ENCODE measurements at regions not wholly inside any gene's neighbourhood (a gene's known extent, or its start where the extent isn't known, plus 50 kb on each side); places are given as distances from the start of the nearest gene placed in this dataset.
"Not testable (repeated sequence)": the region's sequence is repeated elsewhere in the genome, so short reads cannot be mapped to it uniquely, and the experiment has no call there.

DNA sequence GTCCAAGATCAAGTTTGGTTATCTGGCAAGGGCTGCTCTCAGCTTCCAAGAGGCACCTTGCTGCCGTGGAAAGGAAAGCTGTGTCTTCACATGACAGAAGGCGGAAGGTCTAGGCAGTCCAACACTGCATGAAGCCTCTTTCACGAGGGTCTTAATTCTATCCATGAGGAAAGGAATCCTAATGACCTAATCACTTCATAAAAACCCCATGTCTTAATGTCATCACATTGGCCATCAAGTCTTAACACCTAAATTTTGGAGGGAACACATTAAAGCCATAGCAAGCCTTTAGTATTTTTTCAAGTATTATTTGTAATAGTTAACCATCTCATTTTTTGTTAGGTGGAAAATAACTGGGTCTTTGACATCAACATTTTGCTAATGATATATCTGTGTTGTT lies 858.3 kb downstream of the FLRT2 start:
- DNase-seq, result no peak

DNA sequence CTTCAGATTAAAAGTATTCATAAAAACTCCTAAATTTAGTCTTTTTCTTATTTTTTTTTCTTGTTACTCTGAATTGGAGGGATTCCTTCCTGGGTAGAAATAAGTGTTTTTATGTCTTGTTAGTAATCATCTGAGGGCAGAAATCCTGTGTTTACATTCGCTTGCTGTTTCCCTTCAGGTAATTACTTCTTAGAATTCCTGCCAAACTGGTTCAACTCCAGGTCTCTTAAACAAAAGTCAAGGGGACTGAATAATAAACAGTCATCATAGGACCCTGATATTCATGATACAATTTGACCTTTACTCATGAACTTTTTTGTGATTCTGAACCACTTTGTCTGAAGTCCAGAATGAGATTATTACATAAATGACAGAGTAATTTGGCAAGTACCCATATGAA lies 843.9 kb downstream of the FLRT2 start:
- no peak for DNase-seq

DNA sequence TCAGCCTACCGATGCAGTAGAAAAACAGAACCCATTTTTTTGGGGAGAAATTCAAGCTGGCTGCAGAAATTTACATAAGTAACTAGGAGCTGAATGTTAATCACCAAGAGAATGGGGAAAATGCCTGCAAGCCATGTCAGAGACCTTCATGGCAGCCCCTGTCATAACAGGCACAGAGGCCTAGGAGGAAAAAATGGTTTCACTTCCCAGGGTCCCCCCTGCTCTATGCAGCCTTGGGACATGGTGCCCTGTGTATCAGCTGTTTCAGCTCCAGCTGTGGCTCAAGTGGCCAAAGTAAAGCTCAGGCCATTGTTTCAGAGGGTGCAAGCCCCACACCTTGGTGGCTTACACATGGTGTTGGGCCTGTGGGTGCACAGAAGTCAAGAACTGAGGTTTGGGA lies 842.5 kb downstream of the FLRT2 start:
- DNase-seq, result no peak

DNA sequence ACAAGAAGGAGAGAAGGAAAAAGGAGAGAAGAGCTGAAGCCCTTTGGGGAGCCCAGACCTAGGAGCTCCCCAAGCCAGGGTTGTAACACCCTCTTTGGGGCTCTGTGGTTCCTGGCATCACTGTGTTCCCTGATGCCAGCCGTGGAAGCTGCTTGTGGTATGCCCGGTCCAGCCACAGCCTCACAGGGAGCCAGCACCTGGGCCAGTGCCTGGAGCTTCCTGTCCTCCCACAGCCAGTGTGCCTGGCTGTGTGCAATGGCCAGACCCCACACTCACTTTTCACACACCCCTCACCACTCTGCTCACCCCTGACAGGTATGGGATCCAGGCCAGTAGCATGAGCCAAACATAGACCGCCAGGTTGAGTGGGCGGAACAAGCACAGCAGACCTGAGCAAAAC lies 834.7 kb downstream of the FLRT2 start:
- no peak for DNase-seq

DNA sequence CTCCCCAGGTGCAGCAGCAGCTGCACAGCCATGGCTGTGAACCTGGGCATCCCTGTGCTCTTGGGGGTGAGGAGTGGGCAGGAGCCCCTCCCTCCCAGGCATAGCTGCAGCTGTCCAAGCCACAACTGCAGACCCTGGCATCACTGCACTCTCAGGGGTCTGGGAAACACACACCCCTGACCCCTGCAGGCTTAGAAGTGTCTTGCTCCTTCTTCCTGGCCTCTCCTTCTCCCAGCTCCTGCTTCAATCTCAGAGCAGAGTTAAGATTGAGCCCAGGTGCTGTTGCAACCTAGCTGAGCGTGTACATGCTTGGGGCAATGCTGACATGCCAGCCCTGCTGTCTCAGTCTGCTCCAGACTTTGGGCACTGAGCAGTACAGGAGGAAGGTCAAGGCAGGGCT lies 833.6 kb downstream of the FLRT2 start:
- no peak for DNase-seq

DNA sequence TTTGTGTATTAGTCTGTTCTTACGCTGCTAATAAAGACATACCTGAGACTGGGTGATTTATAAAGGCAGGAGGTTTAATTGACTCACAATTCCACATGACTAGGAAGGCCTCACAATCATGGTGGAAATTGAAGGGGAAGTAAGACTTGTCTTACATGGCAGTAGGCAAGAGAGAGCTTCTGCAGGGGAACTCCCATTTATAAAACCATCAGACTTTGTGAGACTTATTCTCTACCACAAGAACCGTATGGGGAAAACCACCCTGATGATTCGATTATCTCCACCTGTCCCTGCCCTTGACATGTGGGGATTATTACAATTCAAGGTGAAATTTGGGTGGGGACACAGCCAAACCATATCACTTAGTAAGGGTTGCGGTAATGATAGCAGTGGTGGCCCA lies 833.1 kb downstream of the FLRT2 start:
- no peak for DNase-seq

DNA sequence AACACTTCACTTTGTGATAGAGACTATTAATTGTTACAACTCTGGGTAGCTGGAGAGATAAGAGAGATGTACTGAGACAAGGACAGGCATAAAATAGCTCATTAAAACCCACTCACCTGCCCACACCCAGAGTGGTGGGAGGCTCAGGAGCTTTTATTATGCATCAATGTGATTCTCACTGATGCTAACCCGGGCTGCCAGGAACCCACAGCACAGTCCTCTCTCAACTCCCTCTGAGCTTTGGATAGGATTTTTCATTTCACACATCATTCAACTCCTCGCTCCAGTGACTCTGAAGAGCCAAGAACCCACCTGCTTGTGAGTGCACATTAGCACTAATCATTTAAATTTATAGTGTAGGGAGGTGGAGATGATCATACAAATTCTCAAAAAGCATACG lies 827.9 kb downstream of the FLRT2 start:
- DNase-seq, result no peak

DNA sequence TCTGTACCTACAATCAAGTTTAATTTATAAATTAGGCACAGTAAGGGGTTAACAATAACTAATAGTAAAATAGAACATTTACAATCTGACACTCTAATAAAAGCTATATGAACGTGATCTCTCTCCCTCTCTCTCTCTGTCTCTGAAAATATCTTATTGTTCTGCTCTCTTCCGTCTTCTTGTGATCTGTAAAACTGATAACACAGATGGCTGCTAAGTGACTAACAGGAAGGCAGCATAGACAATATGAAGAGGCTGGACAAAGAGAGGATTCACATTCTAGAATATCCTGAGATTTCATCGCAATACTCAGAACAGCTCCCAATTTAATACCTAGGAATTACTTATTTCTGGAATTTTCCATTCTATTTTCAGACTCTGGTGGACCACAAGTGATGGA lies 827.2 kb downstream of the FLRT2 start:
- DNase-seq, result no peak

DNA sequence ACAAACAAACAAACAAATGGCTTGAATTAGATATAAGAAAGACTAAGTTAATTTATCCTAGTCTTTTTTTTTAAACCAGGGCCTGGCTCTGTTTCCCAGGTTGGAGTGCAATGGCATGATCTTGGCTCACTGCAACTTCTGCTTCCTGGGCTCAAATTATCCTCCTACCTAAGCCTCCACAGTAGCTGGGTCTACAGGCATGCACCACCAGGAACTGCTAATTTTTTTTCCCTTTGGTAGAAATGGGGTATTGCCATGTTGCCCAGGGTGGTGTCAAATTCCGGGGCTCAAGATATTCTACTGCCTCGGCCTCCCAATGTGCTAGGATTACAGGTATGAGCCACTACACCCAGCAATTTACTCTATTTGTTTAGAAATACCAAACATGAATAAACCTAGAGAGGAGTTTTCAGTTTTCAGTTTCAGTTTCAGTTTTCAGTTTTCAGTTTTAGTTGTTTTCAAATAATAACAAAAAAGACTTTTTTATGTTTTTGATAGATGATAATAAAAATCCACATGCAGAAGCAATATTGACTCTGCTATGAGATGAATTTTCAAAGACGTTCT lies 817.0 kb downstream of the FLRT2 start:
- no peak for DNase-seq

DNA sequence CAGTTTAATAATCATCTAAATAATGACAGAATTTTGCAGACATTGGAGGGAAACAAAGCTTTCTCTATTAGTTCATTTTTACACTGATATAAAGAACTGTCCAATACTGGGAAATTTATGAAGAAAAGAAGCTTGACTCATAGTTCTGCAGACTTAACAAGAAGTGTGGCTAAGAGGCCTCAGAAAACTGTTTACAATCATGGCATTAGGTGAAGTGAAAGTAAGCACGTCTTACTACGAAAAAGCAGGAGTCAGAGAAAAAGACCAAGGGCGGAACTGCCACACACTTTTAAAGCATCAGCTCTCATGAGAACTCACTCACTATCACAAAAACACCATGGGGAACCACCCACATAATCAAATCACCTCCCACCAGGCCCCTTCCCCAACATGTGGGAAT lies 804.4 kb downstream of the FLRT2 start:
- DNase-seq, result no peak

DNA sequence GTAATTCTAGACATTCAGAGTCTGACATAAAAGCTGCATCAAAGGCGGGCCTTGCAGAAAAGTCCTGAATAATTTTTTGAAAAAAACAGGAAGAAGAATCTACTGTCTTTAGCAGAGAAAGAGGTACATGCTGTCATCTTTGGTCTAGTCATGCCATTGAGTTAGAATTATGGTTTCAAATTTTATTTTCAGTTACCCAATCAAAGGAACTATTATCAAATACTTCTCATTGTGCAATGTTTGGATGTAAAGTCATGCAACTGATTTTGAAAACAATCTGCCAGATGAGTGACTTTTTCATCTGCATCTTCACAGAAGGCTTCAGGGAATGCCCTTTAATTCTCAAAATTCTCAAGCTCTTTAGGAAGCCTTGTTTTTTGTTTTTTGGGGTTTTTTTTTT lies 803.5 kb downstream of the FLRT2 start:
- DNase-seq, result no peak

DNA sequence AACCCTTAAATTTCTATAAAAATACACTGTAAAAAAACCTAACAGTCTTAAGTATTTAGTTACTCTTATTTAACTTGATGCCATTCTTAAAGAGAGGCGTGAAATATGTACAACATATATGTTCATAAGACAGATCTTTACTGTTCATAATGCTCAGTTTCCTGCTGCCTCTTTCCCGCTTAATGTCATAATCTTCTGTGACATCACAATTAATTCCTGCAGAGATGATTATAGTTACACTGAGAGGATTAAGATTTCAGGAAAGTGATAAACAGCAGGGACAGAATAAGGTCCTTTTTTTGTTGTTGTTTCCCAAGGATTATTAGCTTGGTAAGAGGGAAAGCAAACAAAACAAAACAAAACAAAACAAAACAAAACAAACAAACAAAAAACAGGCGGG lies 801.4 kb downstream of the FLRT2 start:
- DNase-seq, result no peak

DNA sequence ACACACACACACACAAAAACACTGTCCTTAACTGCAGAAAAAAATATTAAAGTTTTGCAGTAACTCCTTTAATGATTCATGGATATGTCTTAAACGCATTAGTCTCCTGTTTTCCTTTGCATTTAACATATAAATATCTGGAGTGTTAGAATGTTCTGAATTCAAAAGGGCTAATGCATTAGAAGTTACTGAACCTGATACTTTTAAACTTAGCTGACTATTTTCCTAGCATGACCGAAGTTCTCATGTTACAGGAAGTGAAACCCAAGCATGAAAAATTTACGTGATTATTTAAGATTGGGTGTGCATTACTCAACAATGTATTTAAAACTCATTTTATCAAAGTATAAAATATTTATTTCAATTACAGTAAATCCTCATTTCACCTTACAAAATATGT lies 791.2 kb downstream of the FLRT2 start:
- DNase-seq, result no peak

DNA sequence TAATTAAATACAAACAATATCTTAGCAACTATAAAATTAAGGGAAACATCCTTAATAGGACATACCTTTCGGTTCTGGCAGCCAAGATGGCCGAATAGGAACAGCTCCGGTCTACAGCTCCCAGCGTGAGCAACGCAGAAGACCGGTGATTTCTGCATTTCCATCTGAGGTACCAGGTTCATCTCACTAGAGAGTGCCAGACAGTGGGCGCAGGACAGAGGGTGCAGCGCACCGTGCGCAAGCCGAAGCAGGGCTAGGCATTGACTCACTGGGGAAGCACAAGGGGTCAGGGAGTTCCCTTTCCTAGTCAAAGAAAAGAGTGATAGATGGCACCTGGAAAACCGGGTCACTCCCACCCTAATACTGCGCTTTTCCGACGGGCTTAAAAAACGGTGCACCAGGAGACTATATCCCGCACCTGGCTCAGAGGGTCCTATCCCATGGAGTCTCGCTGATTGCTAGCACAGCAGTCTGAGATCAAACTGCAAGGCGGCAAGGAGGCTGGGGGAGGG lies 782.3 kb downstream of the FLRT2 start:
- not testable (repeated sequence) for DNase-seq

DNA sequence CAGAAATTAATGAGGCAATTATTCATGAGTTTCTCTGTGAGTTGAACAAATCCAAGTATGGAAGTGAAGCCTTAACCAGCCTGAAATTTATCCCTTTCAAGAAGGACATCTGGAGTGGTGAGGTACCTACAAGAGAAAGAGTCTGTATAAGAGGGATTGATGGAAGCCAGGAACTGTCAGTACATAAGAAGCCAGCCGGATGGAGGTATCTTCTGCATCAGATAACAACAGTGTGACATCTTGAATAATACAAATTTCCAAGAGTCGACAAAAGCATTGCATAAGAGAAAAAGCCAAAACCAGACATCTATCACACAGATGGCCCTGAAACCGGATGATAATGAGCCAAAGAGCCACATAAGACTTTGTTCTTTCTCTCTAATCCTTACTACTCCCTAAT lies 781.2 kb downstream of the FLRT2 start:
- DNase-seq, result no peak

DNA sequence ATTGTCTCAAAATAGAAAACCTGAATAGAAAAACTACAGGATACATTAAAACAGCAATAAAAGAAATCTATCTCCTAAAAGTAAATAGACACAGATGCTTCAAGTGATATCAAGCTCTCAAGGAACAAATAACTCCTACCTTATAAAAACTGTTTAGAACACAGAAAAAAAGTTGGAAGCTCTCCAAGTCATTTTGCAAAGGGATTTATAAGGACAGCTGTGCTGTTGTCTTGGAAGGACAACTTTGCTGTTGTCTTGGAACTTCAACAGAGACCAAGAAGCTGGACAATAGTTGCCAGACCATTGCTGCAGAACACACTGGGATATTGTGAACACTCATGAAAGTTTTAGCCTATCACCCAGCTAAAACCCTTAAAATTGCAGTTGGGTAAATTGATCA lies 780.7 kb downstream of the FLRT2 start:
- peak; percentile 22 for DNase-seq

DNA sequence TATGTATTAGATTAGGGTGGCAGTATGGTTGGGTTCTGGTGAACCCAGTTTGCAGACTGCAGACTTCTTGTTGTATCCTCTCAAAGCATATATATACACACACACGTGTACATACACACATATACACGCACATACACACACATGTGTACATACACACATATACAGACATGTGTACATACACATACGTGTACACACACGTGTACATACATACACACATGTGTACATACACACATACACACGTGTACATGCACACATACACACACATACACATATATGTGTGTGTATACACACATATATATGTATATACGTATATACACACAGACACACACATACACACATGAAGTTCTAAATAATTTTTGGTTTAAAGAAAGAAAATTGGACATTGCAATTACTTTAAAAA lies 780.2 kb downstream of the FLRT2 start:
- DNase-seq, result no peak

DNA sequence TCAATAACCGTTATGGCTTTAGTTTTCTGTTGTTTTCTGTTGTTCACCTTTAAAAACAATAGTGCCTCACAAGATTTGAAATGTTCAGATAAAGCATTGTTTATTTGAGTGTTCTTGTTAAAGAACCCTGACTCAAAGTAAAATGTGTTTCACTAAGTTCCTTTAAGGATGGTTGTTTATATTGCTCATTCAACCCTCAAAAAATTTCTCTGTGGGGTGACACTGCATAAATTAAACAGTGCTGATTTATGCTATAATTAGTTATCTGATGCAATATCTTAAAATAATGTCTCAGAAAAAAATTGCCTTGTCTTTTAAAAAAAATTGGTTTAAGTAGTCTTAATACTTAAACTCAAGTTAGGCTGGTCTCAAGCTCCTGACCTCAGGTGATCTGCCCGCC lies 775.1 kb downstream of the FLRT2 start:
- no peak for DNase-seq

DNA sequence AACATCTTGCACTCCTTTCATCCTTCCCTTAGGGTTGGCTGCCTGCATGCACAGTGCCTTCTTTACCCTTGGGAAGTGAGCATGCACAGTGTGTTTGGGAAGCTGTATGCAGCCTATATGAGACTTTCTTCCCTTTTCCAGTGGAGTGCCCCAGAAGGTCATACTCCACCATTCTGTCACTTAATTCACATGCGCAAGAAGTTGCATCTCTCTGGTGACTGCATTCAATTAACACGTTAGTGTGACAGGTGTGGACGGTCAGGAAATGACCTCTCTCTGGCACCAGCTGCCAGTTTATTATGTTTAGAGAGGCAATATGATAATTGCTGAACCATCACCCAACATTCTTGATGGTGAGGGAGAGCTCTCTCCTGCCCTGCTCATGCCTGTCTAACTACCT lies 770.0 kb downstream of the FLRT2 start:
- DNase-seq, result no peak

DNA sequence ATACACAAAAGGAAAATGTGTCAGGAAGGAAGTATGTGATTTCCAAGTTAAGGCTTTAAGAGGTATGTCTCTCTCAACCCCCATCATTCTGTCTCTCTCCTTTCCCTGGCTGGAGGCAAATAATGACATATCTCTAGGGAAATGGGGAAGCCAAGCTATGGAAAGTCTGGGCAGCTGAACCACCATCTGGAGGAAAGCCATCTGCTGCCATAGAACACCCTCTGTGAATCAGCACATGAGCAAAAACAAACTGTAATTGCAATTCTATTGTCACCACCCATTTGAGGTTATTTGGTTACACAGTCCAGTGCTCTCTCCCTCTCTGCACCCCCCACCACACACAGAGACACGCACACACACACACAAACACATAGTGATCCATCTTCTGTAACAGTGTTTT lies 766.2 kb downstream of the FLRT2 start:
- DNase-seq, result no peak

DNA sequence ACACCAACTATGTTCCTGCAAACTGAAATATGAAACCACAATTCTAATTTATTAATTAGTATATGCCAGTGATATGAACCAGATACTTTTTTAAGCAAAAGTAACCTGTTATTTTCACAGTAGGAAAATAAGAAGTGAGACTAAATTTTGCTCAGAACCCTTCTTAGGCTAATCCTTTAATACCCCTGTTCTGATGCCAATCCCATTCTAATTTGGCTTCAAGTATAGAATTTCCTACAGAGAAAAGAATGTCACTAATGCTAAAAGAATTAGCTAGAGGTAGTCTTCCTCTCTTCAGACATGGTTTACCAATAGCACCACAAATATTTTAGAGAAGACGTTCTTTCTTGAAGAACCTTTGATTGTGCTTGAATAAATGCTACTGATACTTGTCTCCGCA lies 758.4 kb downstream of the FLRT2 start:
- DNase-seq, result no peak

DNA sequence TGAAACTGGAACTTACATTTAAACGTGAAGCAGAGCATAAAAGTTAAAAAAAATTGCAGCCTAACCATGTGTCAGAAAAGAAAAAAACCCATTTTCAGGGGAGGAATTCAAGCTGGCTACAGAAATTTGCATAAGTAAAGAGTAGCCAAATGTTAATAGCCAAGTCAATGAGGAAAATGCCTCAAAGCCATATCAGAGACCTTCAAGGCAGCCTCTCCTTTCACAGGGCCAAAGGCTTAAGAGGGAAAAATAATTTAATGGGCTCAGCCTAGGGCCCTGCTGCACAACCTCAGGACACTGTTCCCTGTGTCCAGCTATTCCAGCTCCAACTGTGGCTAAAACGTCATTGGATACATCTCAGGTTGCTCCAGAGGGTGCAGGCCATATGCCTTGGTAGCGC lies 749.5 kb downstream of the FLRT2 start:
- DNase-seq, result no peak

DNA sequence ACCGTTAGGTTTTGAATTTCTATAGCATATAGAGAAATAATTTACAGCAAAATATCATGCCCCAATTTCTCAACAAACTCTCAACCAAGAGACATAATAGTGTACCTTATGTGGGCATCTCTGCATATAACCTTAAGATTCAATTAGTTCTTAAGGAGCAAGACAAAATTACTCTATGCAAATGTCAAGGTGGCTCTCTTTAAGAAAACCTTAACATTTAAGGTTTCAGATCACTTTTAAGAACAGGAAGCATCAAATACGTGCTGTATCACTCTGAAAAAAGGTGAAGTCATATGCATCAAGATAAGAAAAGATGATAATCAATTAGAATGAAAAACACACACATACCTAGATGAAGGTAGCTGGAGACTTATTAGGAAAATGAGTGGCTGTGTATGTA lies 728.0 kb downstream of the FLRT2 start:
- no peak for DNase-seq

DNA sequence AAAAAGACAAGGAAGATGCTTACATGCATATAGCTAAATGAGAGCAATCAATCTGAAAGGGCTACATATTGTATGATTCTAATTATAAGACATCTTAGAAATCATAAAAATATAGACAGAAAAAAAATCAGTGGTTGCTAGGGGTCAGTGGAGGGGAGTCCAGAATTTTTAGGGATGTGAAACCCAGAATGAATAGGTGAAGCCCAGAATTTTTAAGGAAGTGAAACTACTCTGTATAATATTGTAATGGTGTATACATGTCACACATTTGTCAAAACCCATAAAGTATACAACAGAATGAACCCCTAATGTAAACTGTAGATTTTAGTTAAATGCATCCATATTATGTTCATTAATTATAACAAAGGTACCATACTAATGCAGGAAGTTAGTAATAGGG lies 713.2 kb downstream of the FLRT2 start:
- DNase-seq, result no peak

DNA sequence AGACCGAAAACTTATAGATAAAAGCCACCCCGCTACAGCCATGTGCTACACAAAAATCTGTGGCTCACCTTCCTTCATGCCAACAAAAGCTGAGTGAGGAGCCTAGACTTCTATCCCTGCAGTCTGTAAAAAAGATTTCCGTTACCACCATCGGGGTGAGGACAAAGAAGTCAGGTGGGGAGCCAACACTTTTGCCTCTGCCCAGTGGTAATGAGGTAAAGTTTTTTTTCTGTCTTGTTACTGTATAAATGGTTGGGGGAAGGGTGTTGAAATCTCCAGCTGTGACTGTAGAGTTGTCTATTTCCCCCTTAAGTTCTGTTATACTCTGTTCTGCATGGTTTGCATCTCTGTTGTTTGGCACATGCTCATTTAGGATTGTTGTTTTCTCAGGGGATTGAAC lies 707.8 kb downstream of the FLRT2 start:
- DNase-seq, result no peak
